PFSK-1 (cell line): ENCODE measurements at regions not wholly inside any gene's neighbourhood (a gene's known extent, or its start where the extent isn't known, plus 50 kb on each side); places are given as distances from the start of the nearest gene placed in this dataset.

ENCODE experiments used
- FOXP2 ChIP-seq: optimal IDR thresholded peaks from 2 replicates; pipeline ENCODE3; 2011; ENCODE audit warnings: borderline replicate concordance, control low read depth, inconsistent platforms; ENCODE audit not compliant: insufficient read depth; ENCODE audit errors: extremely low read length, extremely low read depth
- POLR2AphosphoS5 ChIP-seq: IDR thresholded peaks from 2 replicates; pipeline ENCODE4 v1.6.1; 2012; ENCODE audit warnings: low read depth, mild to moderate bottlenecking, control low read depth, low read length, moderate library complexity
- REST ChIP-seq, 2 experiments: IDR thresholded peaks; 2 replicates each; pipeline versions ENCODE4 v1.6.1 to v1.8.0; 2011 to 2012; ENCODE audit warnings: low read depth in 2 of 2, low read length in 2 of 2, control low read depth in 1 of 2, inconsistent platforms in 1 of 2, mild to moderate bottlenecking in 1 of 2, moderate library complexity in 1 of 2; ENCODE audit not compliant: insufficient read depth in 1 of 2
- SIN3A ChIP-seq: IDR thresholded peaks from 2 replicates; pipeline ENCODE4 v1.6.1; 2012; ENCODE audit warnings: mild to moderate bottlenecking, low read length, moderate library complexity, borderline replicate concordance; ENCODE audit not compliant: insufficient read depth
- TAF1 ChIP-seq: IDR thresholded peaks from 2 replicates; pipeline ENCODE4 v1.6.1; 2012; ENCODE audit warnings: low read length, control low read depth, borderline replicate concordance; ENCODE audit not compliant: insufficient read depth

GRCh38 chr4:164139291-164139690 is 614.6 kb upstream of the SMIM31 start:
- no peak for TF ChIP-seq POLR2AphosphoS5
- no peak for TF ChIP-seq SIN3A
- no peak for TF ChIP-seq FOXP2
- no peak for TF ChIP-seq TAF1
- TF ChIP-seq REST (IDR thresholded peaks at IDR 0.05; ENCODE audit: insufficient read depth in 1 of 2, low read depth in 2 of 2, low read length in 2 of 2), result no peak

GRCh38 chr4:164154416-164154815 is 599.5 kb upstream of the SMIM31 start:
- TF ChIP-seq TAF1, result no peak
- TF ChIP-seq POLR2AphosphoS5, result no peak
- TF ChIP-seq SIN3A, result no peak
- no peak for TF ChIP-seq REST (IDR thresholded peaks at IDR 0.05; ENCODE audit: insufficient read depth in 1 of 2, low read depth in 2 of 2, low read length in 2 of 2)
- no peak for TF ChIP-seq FOXP2

- TF ChIP-seq REST (IDR thresholded peaks at IDR 0.05; ENCODE audit: insufficient read depth in 1 of 2, low read depth in 2 of 2, low read length in 2 of 2), result no peak
- TF ChIP-seq POLR2AphosphoS5, result no peak
- TF ChIP-seq SIN3A, result no peak
- no peak for TF ChIP-seq FOXP2
- no peak for TF ChIP-seq TAF1
These were observed 584.3 kb upstream of the SMIM31 start for GRCh38 chr4:164169591-164169990.

- no peak for TF ChIP-seq FOXP2
- no peak for TF ChIP-seq POLR2AphosphoS5
- TF ChIP-seq REST (IDR thresholded peaks at IDR 0.05; ENCODE audit: insufficient read depth in 1 of 2, low read depth in 2 of 2, low read length in 2 of 2), result no peak
- no peak for TF ChIP-seq SIN3A
- no peak for TF ChIP-seq TAF1
These were observed 576.8 kb upstream of the SMIM31 start for GRCh38 chr4:164177153-164177552.

- TF ChIP-seq FOXP2 (no peak), TAF1 (no peak)
These were observed 576.2 kb upstream of the SMIM31 start for GRCh38 chr4:164177753-164178152.
